A673 (cell line): ENCODE measurements at regions not wholly inside any gene's neighbourhood (a gene's known extent, or its start where the extent isn't known, plus 50 kb on each side); places are given as distances from the start of the nearest gene placed in this dataset.

Source experiments
- BruUV-seq: library from RNA; stranded (reverse); fragments of 400-500 nt; replicated peaks from 2 replicates; lab custom pipeline; 2021; lab: Mats Ljungman, UMichigan
- CTCF ChIA-PET: fragments of 300-600 bp; sonication (Branson Sonifier 250); formaldehyde crosslinking; loops from one replicate; lab custom pipeline; 2022; ENCODE audit warnings: antibody characterized with exemption; lab: Charles Lee
- POLR2A ChIA-PET: fragments of 300-600 bp; sonication (Branson Sonifier 250); formaldehyde crosslinking; loops from one replicate; lab custom pipeline; 2022; ENCODE audit warnings: antibody characterized with exemption; ENCODE audit not compliant: low non-redundant PET; lab: Charles Lee
- DNase-seq: peaks from one replicate; pipeline ENCODE4 v3.0.0-alpha.2; 2015; ENCODE audit warnings: low spot score
- H3K27ac ChIP-seq: fragments of 200-600 bp; sonication (generic); 2 replicates; pipeline ENCODE4 v1.5.1; 2016; ENCODE audit warnings: mixed run types, low read depth, mild to moderate bottlenecking, mixed read lengths, antibody characterized with exemption, low read length; ENCODE audit not compliant: poor library complexity, severe bottlenecking
- H3K27me3 ChIP-seq: fragments of 200-600 bp; sonication (generic); replicated peaks from 2 replicates; pipeline ENCODE4 v1.6.1; 2017; ENCODE audit warnings: mixed run types, low read depth, mild to moderate bottlenecking, mixed read lengths, antibody characterized with exemption, low read length; ENCODE audit not compliant: insufficient read depth, poor library complexity
- H3K36me3 ChIP-seq: fragments of 200-600 bp; sonication (generic); 2 replicates; pipeline ENCODE4 v1.6.1; 2016; ENCODE audit warnings: mixed run types, mild to moderate bottlenecking, mixed read lengths, antibody characterized with exemption, low read length; ENCODE audit not compliant: insufficient read depth, poor library complexity, severe bottlenecking
- H3K4me1 ChIP-seq: fragments of 200-600 bp; sonication (generic); 2 replicates; pipeline ENCODE4 v1.6.1; 2017; ENCODE audit warnings: mixed run types, mild to moderate bottlenecking, mixed read lengths, antibody characterized with exemption, low read length; ENCODE audit not compliant: insufficient read depth, poor library complexity, severe bottlenecking
- H3K4me3 ChIP-seq: fragments of 200-600 bp; sonication (generic); 2 replicates; pipeline ENCODE4 v1.5.1; 2016; ENCODE audit warnings: low read depth, mixed run types, mild to moderate bottlenecking, mixed read lengths, low read length; ENCODE audit not compliant: poor library complexity, severe bottlenecking
- H3K9me3 ChIP-seq: fragments of 200-600 bp; sonication (generic); 2 replicates; pipeline ENCODE4 v1.6.1; 2016; ENCODE audit warnings: mixed run types, low read depth, mild to moderate bottlenecking, mixed read lengths, antibody characterized with exemption, low read length; ENCODE audit not compliant: poor library complexity, severe bottlenecking
- EZH2 ChIP-seq: fragments of 200-600 bp; sonication (generic); IDR thresholded peaks from 2 replicates; pipeline ENCODE4 v1.6.1; 2017; ENCODE audit warnings: borderline replicate concordance, low read depth, mild to moderate bottlenecking, mixed read lengths, antibody characterized with exemption, low read length; ENCODE audit not compliant: poor library complexity, severe bottlenecking
- intact Hi-C: fragments of 100-400 bp; cut with micrococcal nuclease; formaldehyde crosslinking; loops from one replicate; pipeline ENCODE4 v1.10.0; 2022; ENCODE audit not compliant: unreplicated experiment
- TF ChIP-seq, protein P1 (sequence below): fragments of 300-800, 200-600 bp; sonication (generic); conservative IDR thresholded peaks from 2 replicates; pipeline ENCODE4 v1.5.1; 2017; ENCODE audit warnings: low read depth, mild to moderate bottlenecking, antibody characterized with exemption, low read length, moderate library complexity, mixed read lengths

DNA sequence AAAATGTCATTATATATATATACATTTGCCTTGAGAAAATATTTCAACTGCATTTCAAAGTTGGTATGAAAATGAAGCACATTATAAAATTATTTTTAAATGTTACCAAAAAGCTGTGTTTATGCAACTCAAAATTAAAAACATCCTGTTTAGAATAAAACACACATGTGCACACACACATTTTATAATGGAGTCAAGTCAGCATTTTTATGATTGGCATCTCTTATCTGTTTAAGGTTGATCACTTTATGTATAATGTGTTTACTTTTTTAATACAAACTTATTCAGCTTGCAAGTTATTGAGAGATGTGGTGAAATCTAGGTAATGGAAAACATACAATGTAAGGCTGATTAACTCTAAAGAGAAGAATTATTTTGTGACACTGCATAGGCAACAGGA is 80.4 kb downstream of the IFI44 start:
- CTCF ChIA-PET = no interaction called here
- peaks cover 21% of the 10 kb centered on the region for H3K4me1 ChIP-seq
- no TSS peak for BruUV-seq
- no peak for DNase-seq
- no peaks in the 10 kb centered on the region for H3K9me3 ChIP-seq
- H3K27ac ChIP-seq = no peak overlapping the region
- intact Hi-C loops = no loop called here
- POLR2A ChIA-PET = no interaction called here
- no peak overlapping the region for H3K4me3 ChIP-seq
- no peaks in the 10 kb centered on the region for H3K27me3 ChIP-seq
- no peaks in the 10 kb centered on the region for H3K36me3 ChIP-seq
- TF ChIP-seq, protein P1, sequence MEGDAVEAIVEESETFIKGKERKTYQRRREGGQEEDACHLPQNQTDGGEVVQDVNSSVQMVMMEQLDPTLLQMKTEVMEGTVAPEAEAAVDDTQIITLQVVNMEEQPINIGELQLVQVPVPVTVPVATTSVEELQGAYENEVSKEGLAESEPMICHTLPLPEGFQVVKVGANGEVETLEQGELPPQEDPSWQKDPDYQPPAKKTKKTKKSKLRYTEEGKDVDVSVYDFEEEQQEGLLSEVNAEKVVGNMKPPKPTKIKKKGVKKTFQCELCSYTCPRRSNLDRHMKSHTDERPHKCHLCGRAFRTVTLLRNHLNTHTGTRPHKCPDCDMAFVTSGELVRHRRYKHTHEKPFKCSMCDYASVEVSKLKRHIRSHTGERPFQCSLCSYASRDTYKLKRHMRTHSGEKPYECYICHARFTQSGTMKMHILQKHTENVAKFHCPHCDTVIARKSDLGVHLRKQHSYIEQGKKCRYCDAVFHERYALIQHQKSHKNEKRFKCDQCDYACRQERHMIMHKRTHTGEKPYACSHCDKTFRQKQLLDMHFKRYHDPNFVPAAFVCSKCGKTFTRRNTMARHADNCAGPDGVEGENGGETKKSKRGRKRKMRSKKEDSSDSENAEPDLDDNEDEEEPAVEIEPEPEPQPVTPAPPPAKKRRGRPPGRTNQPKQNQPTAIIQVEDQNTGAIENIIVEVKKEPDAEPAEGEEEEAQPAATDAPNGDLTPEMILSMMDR = no peak
- no peak for TF ChIP-seq EZH2

DNA sequence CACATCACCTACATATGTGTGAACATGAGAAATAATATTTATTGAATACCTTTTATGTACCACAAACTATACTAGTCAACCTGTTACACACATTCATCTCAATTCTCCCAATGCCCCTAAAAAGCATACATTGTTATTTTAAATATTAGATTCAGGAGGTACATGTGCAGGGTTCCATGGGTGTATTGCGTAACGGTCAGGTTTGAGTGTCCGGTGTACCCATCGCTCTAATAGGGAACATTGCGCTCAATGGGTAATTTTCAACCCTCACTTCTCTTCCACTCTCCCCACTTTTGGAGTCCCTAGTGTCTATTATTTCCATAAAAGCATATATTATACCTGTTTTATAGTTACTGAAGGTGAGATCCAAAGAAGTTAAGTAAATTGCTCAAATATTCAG is 82.0 kb downstream of the IFI44 start:
- ChIA-PET POLR2A (no interaction called here), CTCF (no interaction called here)
- intact Hi-C loops = no loop called here
- Histone ChIP-seq H3K27me3 (no peaks in the 10 kb centered on the region), H3K36me3 (no peaks in the 10 kb centered on the region), H3K9me3 (no peaks in the 10 kb centered on the region), H3K27ac (no peak overlapping the region), H3K4me1 (peaks cover 21% of the 10 kb centered on the region), H3K4me3 (no peak overlapping the region)
- DNase-seq = no peak
- BruUV-seq = no TSS peak
- TF ChIP-seq, protein P1 = no peak
- no peak for TF ChIP-seq EZH2

DNA sequence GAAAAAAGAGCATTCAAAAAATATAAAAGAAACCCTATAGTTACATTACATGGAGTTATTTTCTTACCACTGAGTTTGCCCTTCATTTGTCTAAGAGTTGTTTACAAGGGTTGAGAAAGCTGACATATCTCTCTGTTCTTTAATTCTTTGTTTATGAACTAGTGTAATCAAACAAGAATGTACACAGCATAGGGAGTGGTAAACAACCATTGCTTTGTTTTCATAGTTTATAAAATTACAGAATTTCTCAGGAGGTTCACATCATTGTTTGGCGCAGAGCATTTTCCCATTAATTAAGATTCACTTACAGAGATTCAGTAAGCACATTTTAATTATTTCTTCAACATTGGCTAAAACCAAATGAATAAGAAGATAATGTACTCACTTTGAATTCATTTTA is 87.6 kb downstream of the IFI44 start:
- CTCF ChIA-PET = no interaction called here
- H3K27me3 ChIP-seq = no peaks in the 10 kb centered on the region
- no TSS peak for BruUV-seq
- TF ChIP-seq EZH2 = no peak
- TF ChIP-seq, protein P1 = no peak
- no peak for DNase-seq
- H3K4me3 ChIP-seq = no peak overlapping the region
- H3K36me3 ChIP-seq = no peaks in the 10 kb centered on the region
- intact Hi-C loops = no loop called here
- peaks cover 5% of the 10 kb centered on the region for H3K9me3 ChIP-seq
- POLR2A ChIA-PET = no interaction called here
- no peak overlapping the region for H3K27ac ChIP-seq
- peaks cover 15% of the 10 kb centered on the region for H3K4me1 ChIP-seq
